ENCODE measurements at regions not wholly inside any gene's neighbourhood (a gene's known extent, or its start where the extent isn't known, plus 50 kb on each side); places are given as distances from the start of the nearest gene placed in this dataset.

DNA sequence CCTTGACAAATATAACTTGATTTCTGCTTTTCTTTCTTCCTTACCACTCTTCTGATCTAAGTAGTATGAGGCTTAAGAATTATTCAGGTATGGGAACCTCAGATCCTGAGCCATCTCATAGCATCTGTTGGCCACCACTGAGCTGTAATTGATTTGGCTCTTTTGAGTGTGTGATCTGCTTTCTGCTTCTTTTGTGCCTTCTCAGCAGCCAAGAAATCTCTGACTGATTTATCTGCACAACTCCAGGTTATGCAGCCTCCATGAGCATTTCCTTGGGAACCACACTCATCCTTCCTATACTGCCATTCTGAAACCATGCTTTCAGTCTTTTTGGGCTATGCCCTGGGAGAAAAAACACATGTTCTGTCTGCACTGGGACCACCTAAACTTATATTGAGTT is 178.0 kb upstream of the FAM3C start:
- Mint-ChIP-seq H3K4me1 (peaks cover 36% of the 10 kb centered on the region), H3K9me3 (peaks cover 2% of the 10 kb centered on the region), H3K4me3 (no peak overlapping the region), H3K27me3 (ENCODE audit: insufficient read depth, low read depth) (peaks cover 4% of the 10 kb centered on the region), H3K36me3 (no peaks in the 10 kb centered on the region), H3K27ac (peak overlapping the region; percentile 80)
- no peak for TF ChIP-seq EZH2 (IDR thresholded peaks at IDR 0.05)
- TF ChIP-seq EZH2phosphoT487 (IDR thresholded peaks at IDR 0.05): no peak
- no peak for TF ChIP-seq CTCF (IDR thresholded peaks at IDR 0.05)
- peak; percentile 39 for DNase-seq (ENCODE audit: low spot score)
- peaks cover 7% of the 10 kb centered on the region for H3F3A ChIP-seq (ENCODE audit: low read depth)
- no peaks in the 10 kb centered on the region for H4K20me1 ChIP-seq (ENCODE audit: low read depth)
- H2AFZ ChIP-seq (replicated peaks): peak overlapping the region; percentile 27
- peak overlapping the region; percentile 19 for H3K27ac ChIP-seq
- H3K9ac ChIP-seq: no peak overlapping the region
- no peaks in the 10 kb centered on the region for H3K27me3 ChIP-seq
- no peaks in the 10 kb centered on the region for H3K36me3 ChIP-seq
- H3K9me3 ChIP-seq (ENCODE audit: low read depth): no peaks in the 10 kb centered on the region
- peak overlapping the region; percentile 52 for H3K4me2 ChIP-seq
- H3K79me2 ChIP-seq (ENCODE audit: low read depth): no peaks in the 10 kb centered on the region
- no peak overlapping the region for H3K4me3 ChIP-seq
- peaks cover 34% of the 10 kb centered on the region for H3K4me1 ChIP-seq

DNA sequence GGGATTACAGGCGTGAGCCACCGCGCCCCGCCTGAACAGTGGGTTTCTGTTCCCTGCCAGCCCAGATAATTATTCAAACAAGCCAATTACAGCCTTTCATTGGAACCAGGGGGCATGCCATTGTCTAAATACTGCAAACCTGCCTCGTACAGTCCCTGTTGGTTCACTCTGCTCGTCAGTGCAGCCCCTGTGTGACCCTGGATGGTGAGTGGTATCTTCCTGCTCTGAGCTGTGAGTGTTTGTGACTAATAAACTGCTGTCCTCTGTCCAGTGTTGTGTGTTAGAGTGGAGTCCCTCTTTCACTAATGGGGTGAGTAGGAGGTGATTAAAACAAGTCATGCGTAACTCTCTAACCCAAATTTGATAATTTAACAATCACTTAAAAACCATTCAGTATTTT is 176.5 kb upstream of the FAM3C start:
- Histone ChIP-seq H3K79me2 (ENCODE audit: low read depth) (no peaks in the 10 kb centered on the region), H3K27me3 (no peaks in the 10 kb centered on the region), H3F3A (ENCODE audit: low read depth) (peaks cover 7% of the 10 kb centered on the region), H3K4me2 (no peak overlapping the region), H3K27ac (no peak overlapping the region), H3K4me3 (no peak overlapping the region), H3K36me3 (no peaks in the 10 kb centered on the region), H3K9me3 (ENCODE audit: low read depth) (no peaks in the 10 kb centered on the region), H3K4me1 (peaks cover 34% of the 10 kb centered on the region), H3K9ac (no peak overlapping the region), H4K20me1 (ENCODE audit: low read depth) (no peaks in the 10 kb centered on the region), H2AFZ (replicated peaks) (no peak overlapping the region)
- Mint-ChIP-seq H3K9me3 (peaks cover 15% of the 10 kb centered on the region), H3K4me1 (peaks cover 36% of the 10 kb centered on the region), H3K27ac (peak overlapping the region; percentile 11), H3K36me3 (no peaks in the 10 kb centered on the region), H3K27me3 (ENCODE audit: insufficient read depth, low read depth) (peaks cover 8% of the 10 kb centered on the region), H3K4me3 (no peak overlapping the region)
- TF ChIP-seq EZH2 (IDR thresholded peaks at IDR 0.05): no peak
- no peak for TF ChIP-seq CTCF (IDR thresholded peaks at IDR 0.05)
- no peak for TF ChIP-seq EZH2phosphoT487 (IDR thresholded peaks at IDR 0.05)
- DNase-seq (ENCODE audit: low spot score): no peak

DNA sequence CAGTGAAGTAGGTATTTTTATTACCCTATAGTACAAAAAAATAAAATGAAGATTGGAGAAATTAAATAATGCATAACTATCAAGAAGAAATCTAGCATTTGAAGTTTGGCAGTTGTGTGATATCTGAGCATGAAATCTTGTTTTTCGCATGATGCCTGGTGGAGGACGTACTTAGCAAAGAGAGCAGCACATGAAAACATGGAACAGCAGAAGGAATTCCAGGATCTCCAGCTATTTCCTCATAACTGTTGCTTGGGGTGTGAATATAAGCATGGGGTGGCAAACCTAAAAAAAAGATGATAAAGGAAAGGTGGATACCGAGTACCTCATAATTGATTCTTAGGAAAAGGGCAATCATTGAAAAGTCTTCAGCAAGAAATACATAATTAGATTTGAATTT is 174.3 kb upstream of the FAM3C start:
- DNase-seq (ENCODE audit: low spot score): no peak
- no peak overlapping the region for H3K27ac Mint-ChIP-seq
- no peak overlapping the region for H3K4me3 Mint-ChIP-seq
- Histone ChIP-seq H3K27me3 (no peaks in the 10 kb centered on the region), H3K27ac (no peak overlapping the region), H3K79me2 (ENCODE audit: low read depth) (no peaks in the 10 kb centered on the region), H4K20me1 (ENCODE audit: low read depth) (no peaks in the 10 kb centered on the region), H3K9ac (no peak overlapping the region), H3K4me1 (peaks cover 18% of the 10 kb centered on the region), H3K4me2 (no peak overlapping the region), H3K4me3 (no peak overlapping the region), H3K36me3 (no peaks in the 10 kb centered on the region), H2AFZ (replicated peaks) (no peak overlapping the region), H3F3A (ENCODE audit: low read depth) (no peaks in the 10 kb centered on the region), H3K9me3 (ENCODE audit: low read depth) (no peaks in the 10 kb centered on the region)
- no peaks in the 10 kb centered on the region for H3K36me3 Mint-ChIP-seq
- TF ChIP-seq CTCF (IDR thresholded peaks at IDR 0.05) (no peak), EZH2phosphoT487 (IDR thresholded peaks at IDR 0.05) (no peak), EZH2 (IDR thresholded peaks at IDR 0.05) (no peak)
- peaks cover 18% of the 10 kb centered on the region for H3K9me3 Mint-ChIP-seq
- H3K27me3 Mint-ChIP-seq (ENCODE audit: insufficient read depth, low read depth): peaks cover 8% of the 10 kb centered on the region
- peaks cover 20% of the 10 kb centered on the region for H3K4me1 Mint-ChIP-seq

Data from neural progenitor cell (in vitro differentiated cells).